Liver (tissue), 7 donors: ENCODE measurements at regions not wholly inside any gene's neighbourhood (a gene's known extent, or its start where the extent isn't known, plus 50 kb on each side); places are given as distances from the start of the nearest gene placed in this dataset.

Source experiments
- DNase-seq: peaks from one replicate; pipeline ENCODE4 v3.0.0-alpha.2; 2017; ENCODE audit warnings: low spot score
- H3K27ac ChIP-seq, 2 donors: one replicate each; pipeline ENCODE4 v1.7.0; 2013; ENCODE audit warnings: inconsistent platforms in 2 of 2, low read length in 2 of 2, control low read depth in 1 of 2, low read depth in 1 of 2, mild to moderate bottlenecking in 1 of 2
- H3K27me3 ChIP-seq, 4 donors: one replicate each; pipeline versions ENCODE4 v1.6.1 to v1.7.0; 2013; ENCODE audit warnings: low read length in 3 of 4, inconsistent platforms in 1 of 4, mild to moderate bottlenecking in 1 of 4, moderate library complexity in 1 of 4; ENCODE audit not compliant: control insufficient read depth in 4 of 4, insufficient read depth in 4 of 4
- H3K36me3 ChIP-seq, 4 donors: one replicate each; pipeline versions ENCODE4 v1.6.1 to v1.7.0; 2013; ENCODE audit warnings: low read length in 3 of 4, mild to moderate bottlenecking in 3 of 4, low read depth in 1 of 4, moderate library complexity in 1 of 4; ENCODE audit not compliant: control insufficient read depth in 4 of 4, insufficient read depth in 3 of 4
- H3K4me1 ChIP-seq, 4 donors: one replicate each; pipeline versions ENCODE4 v1.6.1 to v1.7.0; 2013; ENCODE audit warnings: low read length in 3 of 4, mild to moderate bottlenecking in 3 of 4, moderate library complexity in 1 of 4; ENCODE audit not compliant: control insufficient read depth in 4 of 4, insufficient read depth in 4 of 4
- H3K4me3 ChIP-seq, 3 donors: one replicate each; pipeline versions ENCODE4 v1.6.1 to v1.7.0; 2013; ENCODE audit warnings: low read length in 3 of 3, control low read depth in 1 of 3, low read depth in 1 of 3, mild to moderate bottlenecking in 1 of 3
- H3K9ac ChIP-seq, 2 donors: one replicate each; pipeline ENCODE4 v1.7.0; 2013; ENCODE audit warnings: low read length in 2 of 2, mild to moderate bottlenecking in 2 of 2, moderate library complexity in 2 of 2, control low read depth in 1 of 2, low read depth in 1 of 2
- H3K9me3 ChIP-seq, 4 donors: one replicate each; pipeline versions ENCODE4 v1.6.1 to v1.7.0; 2013; ENCODE audit warnings: low read length in 3 of 4; ENCODE audit not compliant: control insufficient read depth in 4 of 4
- EGR1 ChIP-seq, 2 donors: IDR thresholded peaks; 2 replicates each; pipeline ENCODE4 v1.6.1; 2016 to 2018; ENCODE audit warnings: antibody characterized with exemption in 2 of 2, low read depth in 2 of 2
- FOXA1 ChIP-seq: IDR thresholded peaks from 2 replicates; pipeline ENCODE4 v1.6.1; 2016; ENCODE audit warnings: antibody characterized with exemption
- FOXA2 ChIP-seq: IDR thresholded peaks from 2 replicates; pipeline ENCODE4 v1.6.1; 2016; ENCODE audit warnings: antibody characterized with exemption
- GABPA ChIP-seq, 2 donors: IDR thresholded peaks in 1 of 2; conservative IDR thresholded peaks in 1 of 2; 2 replicates each; pipeline ENCODE4 v1.6.1; 2016; ENCODE audit warnings: antibody characterized with exemption in 2 of 2, mild to moderate bottlenecking in 1 of 2, moderate library complexity in 1 of 2
- HNF4A ChIP-seq, 2 donors: conservative IDR thresholded peaks; 2 replicates each; pipeline ENCODE4 v1.6.1; 2016; ENCODE audit warnings: antibody characterized with exemption in 2 of 2, mild to moderate bottlenecking in 2 of 2
- JUND ChIP-seq, 2 donors: IDR thresholded peaks; 2 replicates each; pipeline ENCODE4 v1.6.1; 2016; ENCODE audit warnings: antibody characterized with exemption in 2 of 2
- MAX ChIP-seq: IDR thresholded peaks from 2 replicates; pipeline ENCODE4 v1.6.1; 2016; ENCODE audit warnings: antibody characterized with exemption
- NR2F2 ChIP-seq: IDR thresholded peaks from 2 replicates; pipeline ENCODE4 v1.6.1; 2016; ENCODE audit warnings: antibody characterized with exemption
- RAD21 ChIP-seq, 2 donors: IDR thresholded peaks; 2 replicates each; pipeline ENCODE4 v1.6.1; 2016; ENCODE audit warnings: antibody characterized with exemption in 2 of 2, mild to moderate bottlenecking in 2 of 2
- REST ChIP-seq: IDR thresholded peaks from 2 replicates; pipeline ENCODE4 v1.6.1; 2016; ENCODE audit warnings: antibody characterized with exemption, mild to moderate bottlenecking
- RXRA ChIP-seq, 2 donors: IDR thresholded peaks; 2 replicates each; pipeline ENCODE4 v1.6.1; 2017 to 2018; ENCODE audit warnings: antibody characterized with exemption in 2 of 2, mild to moderate bottlenecking in 1 of 2
- SP1 ChIP-seq: IDR thresholded peaks from 2 replicates; pipeline ENCODE4 v1.6.1; 2018; ENCODE audit warnings: antibody characterized with exemption, mild to moderate bottlenecking
- TAF1 ChIP-seq: conservative IDR thresholded peaks from 2 replicates; pipeline ENCODE4 v1.6.1; 2016; ENCODE audit warnings: antibody characterized with exemption, mild to moderate bottlenecking
- ZBTB33 ChIP-seq: IDR thresholded peaks from 2 replicates; pipeline ENCODE4 v1.6.1; 2016; ENCODE audit warnings: antibody characterized with exemption
- WGBS: extraction: QIAGEN DNeasy Blood & Tissue Kit; methylation state at CpG from one replicate; pipeline ENCODE4 v1.1.7; 2013; 5-methylcytosine and 5-hydroxymethylcytosine counted together
- donor health status: healthy.
- donor health status: healthy.
- donor health status: healthy.
- donor health status: healthy.

GRCh38 chr15:31164573-31164912 is 63.0 kb upstream of the TRPM1 start:
- 98% methylated on average over 1 of the region's 1 CpG for WGBS
- H3K9ac ChIP-seq = no peak overlapping the region
- no peaks in the 10 kb centered on the region for H3K9me3 ChIP-seq
- DNase-seq = no peak
- H3K36me3 ChIP-seq = no peaks in the 10 kb centered on the region
- TF ChIP-seq JUND (IDR thresholded peaks at IDR 0.05) (no peak), HNF4A (conservative IDR thresholded peaks at IDR 0.05) (no peak), RAD21 (IDR thresholded peaks at IDR 0.05) (no peak), NR2F2 (no peak), REST (no peak), RXRA (IDR thresholded peaks at IDR 0.05) (no peak), EGR1 (IDR thresholded peaks at IDR 0.05; ENCODE audit: low read depth in 2 of 2) (no peak)
- no peak overlapping the region for H3K4me3 ChIP-seq
- H3K27me3 ChIP-seq = no peaks in the 10 kb centered on the region
- H3K27ac ChIP-seq = no peak overlapping the region
- peaks cover 8 to 43% (median 31%) of the 10 kb centered on the region in 4 donors for H3K4me1 ChIP-seq

- 91% methylated on average over 7 of the region's 7 CpGs for WGBS
- no peaks in the 10 kb centered on the region for H3K27me3 ChIP-seq
- no peak overlapping the region for H3K27ac ChIP-seq
- no peak for DNase-seq
- H3K4me3 ChIP-seq = no peak overlapping the region
- peaks cover 0 to 2% (median 1%) of the 10 kb centered on the region in 4 donors for H3K4me1 ChIP-seq
- no peaks in the 10 kb centered on the region for H3K36me3 ChIP-seq
- no peak overlapping the region for H3K9ac ChIP-seq
- H3K9me3 ChIP-seq = no peaks in the 10 kb centered on the region
- TF ChIP-seq EGR1 (IDR thresholded peaks at IDR 0.05; ENCODE audit: low read depth in 2 of 2) = no peak
Measured at GRCh38 chr15:31169558-31169957, 68.0 kb upstream of the TRPM1 start.

GRCh38 chr15:31171731-31172130 is 70.2 kb upstream of the TRPM1 start:
- no peak for DNase-seq
- TF ChIP-seq ZBTB33 = no peak
- no peak for TF ChIP-seq JUND (IDR thresholded peaks at IDR 0.05)
- no peak for TF ChIP-seq TAF1
- no peak for TF ChIP-seq MAX
- no peak for TF ChIP-seq REST
- no peak for TF ChIP-seq FOXA1
- TF ChIP-seq HNF4A (conservative IDR thresholded peaks at IDR 0.05) = no peak
- no peak for TF ChIP-seq RXRA (IDR thresholded peaks at IDR 0.05)
- TF ChIP-seq NR2F2 = no peak
- no peak for TF ChIP-seq FOXA2
- no peak for TF ChIP-seq SP1
- no peak for TF ChIP-seq RAD21 (IDR thresholded peaks at IDR 0.05)
- no peak for TF ChIP-seq GABPA (IDR thresholded peaks at IDR 0.05 in 1 of 2, conservative IDR thresholded peaks at IDR 0.05 in 1 of 2)
- 92% methylated on average over 8 of the region's 8 CpGs for WGBS

More at GRCh38 chr15:31171731-31172130, 70.2 kb upstream of the TRPM1 start:
- Histone ChIP-seq H3K36me3 (no peaks in the 10 kb centered on the region), H3K9me3 (no peaks in the 10 kb centered on the region), H3K4me3 (no peak overlapping the region), H3K9ac (no peak overlapping the region), H3K27me3 (no peaks in the 10 kb centered on the region), H3K27ac (no peak overlapping the region), H3K4me1 (no peaks in the 10 kb centered on the region)
